22Rv1 (cell line): ENCODE measurements at regions not wholly inside any gene's neighbourhood (a gene's known extent, or its start where the extent isn't known, plus 50 kb on each side); places are given as distances from the start of the nearest gene placed in this dataset.
"Not testable (repeated sequence)": the region's sequence is repeated elsewhere in the genome, so short reads cannot be mapped to it uniquely, and the experiment has no call there.

Source experiments
- H3K27ac ChIP-seq: fragments of 450-650 bp; 2 replicates; pipeline ENCODE4 v1.5.1; 2017
- CTCF ChIP-seq: fragments of 450-650 bp; IDR thresholded peaks from 2 replicates; pipeline ENCODE4 v1.5.1; 2017; ENCODE audit warnings: mild to moderate bottlenecking
- ZFX ChIP-seq: fragments of 450-650 bp; IDR thresholded peaks from 2 replicates; pipeline ENCODE4 v1.6.1; 2017; ENCODE audit warnings: antibody characterized with exemption, borderline replicate concordance

- H3K27ac ChIP-seq: not testable (repeated sequence)
- TF ChIP-seq CTCF: peak; percentile 70
These were observed 249.7 kb downstream of the RPIA start for GRCh38 chr2:88941178-88941577.

GRCh38 chr2:88942798-88943197, 251.3 kb downstream of the RPIA start:
- no peak overlapping the region for H3K27ac ChIP-seq
- TF ChIP-seq CTCF: no peak
- no peak for TF ChIP-seq ZFX

GRCh38 chr2:88949336-88949735, 257.9 kb downstream of the RPIA start:
- no peak overlapping the region for H3K27ac ChIP-seq
- TF ChIP-seq ZFX (no peak), CTCF (no peak)

- H3K27ac ChIP-seq: no peak overlapping the region
- TF ChIP-seq CTCF: peak; percentile 58
- TF ChIP-seq ZFX: no peak
These were observed 258.5 kb downstream of the RPIA start for GRCh38 chr2:88950010-88950409.

GRCh38 chr2:88955607-88956006, 264.1 kb downstream of the RPIA start:
- no peak overlapping the region for H3K27ac ChIP-seq
- no peak for TF ChIP-seq CTCF
- no peak for TF ChIP-seq ZFX

GRCh38 chr2:88959480-88960204, 268.2 kb downstream of the RPIA start:
- H3K27ac ChIP-seq: no peak overlapping the region
- TF ChIP-seq ZFX (no peak), CTCF (peak; percentile 34)

GRCh38 chr2:88961323-88961722, 269.9 kb downstream of the RPIA start:
- H3K27ac ChIP-seq: not testable (repeated sequence)
- peak; percentile 36 for TF ChIP-seq CTCF
